ENCODE measurements at regions not wholly inside any gene's neighbourhood (a gene's known extent, or its start where the extent isn't known, plus 50 kb on each side); places are given as distances from the start of the nearest gene placed in this dataset.

DNA sequence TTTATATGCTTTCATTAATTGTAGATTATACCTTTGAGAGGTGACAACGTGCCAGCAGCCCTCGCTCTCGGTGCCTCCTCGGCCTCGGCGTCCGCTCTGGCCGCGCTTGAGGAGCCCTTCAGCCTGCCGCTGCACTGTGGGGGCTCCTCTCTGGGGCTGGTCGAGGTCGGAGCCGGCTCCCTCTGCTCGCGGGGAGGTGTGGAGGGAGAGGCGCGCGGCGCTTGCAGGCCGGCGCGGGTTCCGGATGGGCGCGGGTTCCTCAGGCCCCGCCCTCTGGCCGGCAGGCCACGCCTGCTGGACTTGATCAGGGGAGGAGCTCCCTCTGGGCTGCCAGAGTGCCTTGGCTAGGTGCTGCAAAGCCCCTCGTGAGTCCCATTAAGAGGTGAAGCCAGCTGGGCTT is 321.1 kb upstream of the PCDH18 start:
- Histone ChIP-seq H3K79me2 (ENCODE audit: control insufficient read depth, insufficient read depth, low read length) (no peaks in the 10 kb centered on the region), H3K36me3 (ENCODE audit: control insufficient read depth in 2 of 2, insufficient read depth in 2 of 2, low read length in 1 of 2) (no peaks in the 10 kb centered on the region), H3K4me1 (ENCODE audit: control insufficient read depth, insufficient read depth, low read length) (no peaks in the 10 kb centered on the region), H3K4me2 (ENCODE audit: control insufficient read depth, insufficient read depth) (no peak overlapping the region), H2AFZ (ENCODE audit: control insufficient read depth, low read depth, low read length) (no peak overlapping the region), H3K27me3 (replicated peaks in 1 of 2; ENCODE audit: control insufficient read depth in 2 of 2, insufficient read depth in 2 of 2, low read length in 1 of 2) (no peaks in the 10 kb centered on the region), H3K27ac (ENCODE audit: control insufficient read depth, insufficient read depth) (no peak overlapping the region), H4K20me1 (ENCODE audit: control insufficient read depth, insufficient read depth) (no peaks in the 10 kb centered on the region), H3K4me3 (no peak overlapping the region), H3K9me3 (replicated peaks; ENCODE audit: control insufficient read depth, insufficient read depth, low read length) (no peaks in the 10 kb centered on the region), H3K9ac (ENCODE audit: control insufficient read depth, insufficient read depth, low read length) (no peak overlapping the region)
- ChIA-PET POLR2A (no interaction called here), CTCF (interaction anchor here (0.7 to 4.7 kb wide), 3 partner anchors 10 to 24 kb away, joined by 3 to 24 read pairs (median 3); no protein-coding TSS in a partner anchor), SMC1A (ENCODE audit: uncharacterized antibody, unreplicated experiment) (interaction anchor here (0.6 to 1.8 kb wide), 3 partner anchors 10 to 271 kb away, joined by 3 to 8 read pairs (median 3); no protein-coding TSS in a partner anchor), RAD21 (ENCODE audit: unreplicated experiment) (interaction anchor here (1.2 kb wide), 1 partner anchor 33 kb away, joined by 3 read pairs; no protein-coding TSS in a partner anchor)
- intact Hi-C loops (cut with micrococcal nuclease; ENCODE audit: unreplicated experiment) (no loop called here), in situ Hi-C loops (cut with MboI) (no loop called here)
- BruUV-seq (replicated peaks): no TSS peak
- ATAC-seq: no peak
- no peak for DNase-seq (ENCODE audit: low read depth, low spot score)
- WGBS (ENCODE audit: insufficient coverage, insufficient replicate concordance, low lambda C conversion rate, missing lambda C conversion rate): 75% methylated on average over 29 of the region's 29 CpGs
- FAIRE-seq: no peak
- no peak for TF ChIP-seq MEF2A (IDR thresholded peaks at IDR 0.05; ENCODE audit: insufficient read depth, low read depth, low read length)
- TF ChIP-seq NR2F1 (conservative IDR thresholded peaks at IDR 0.05): no peak

DNA sequence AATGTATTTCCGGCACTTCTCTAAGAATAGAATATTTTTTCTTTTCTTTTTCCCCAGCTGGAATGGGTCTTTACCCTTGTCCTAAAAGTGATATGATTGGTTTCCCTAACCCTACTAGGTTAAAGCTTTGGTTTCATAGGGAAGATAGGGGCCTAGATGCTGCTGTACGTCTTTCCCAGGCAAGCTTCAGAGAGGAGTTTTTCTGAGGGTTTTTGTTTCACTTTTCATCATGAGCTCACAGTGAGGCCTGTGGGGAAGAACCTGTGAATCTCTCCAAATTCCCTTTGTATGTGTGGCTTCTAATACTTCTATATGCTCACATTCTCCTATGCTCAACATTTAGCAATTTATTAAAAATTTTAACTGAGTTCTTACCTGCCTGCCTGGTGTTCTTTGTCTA is 320.0 kb upstream of the PCDH18 start:
- no peak overlapping the region for H2AFZ ChIP-seq (ENCODE audit: control insufficient read depth, low read depth, low read length)
- ATAC-seq: no peak
- TF ChIP-seq, protein P1, sequence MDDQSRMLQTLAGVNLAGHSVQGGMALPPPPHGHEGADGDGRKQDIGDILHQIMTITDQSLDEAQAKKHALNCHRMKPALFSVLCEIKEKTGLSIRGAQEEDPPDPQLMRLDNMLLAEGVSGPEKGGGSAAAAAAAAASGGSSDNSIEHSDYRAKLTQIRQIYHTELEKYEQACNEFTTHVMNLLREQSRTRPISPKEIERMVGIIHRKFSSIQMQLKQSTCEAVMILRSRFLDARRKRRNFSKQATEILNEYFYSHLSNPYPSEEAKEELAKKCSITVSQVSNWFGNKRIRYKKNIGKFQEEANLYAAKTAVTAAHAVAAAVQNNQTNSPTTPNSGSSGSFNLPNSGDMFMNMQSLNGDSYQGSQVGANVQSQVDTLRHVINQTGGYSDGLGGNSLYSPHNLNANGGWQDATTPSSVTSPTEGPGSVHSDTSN (IDR thresholded peaks at IDR 0.05; ENCODE audit: insufficient replicate concordance, low read depth, low read length): no peak
- TF ChIP-seq CEBPB (IDR thresholded peaks at IDR 0.05; ENCODE audit: borderline replicate concordance in 1 of 2, low read depth in 2 of 2, low read length in 2 of 2) (no peak), NRF1 (conservative IDR thresholded peaks at IDR 0.05; ENCODE audit: low read depth, low read length) (no peak), MEF2B (IDR thresholded peaks at IDR 0.05; ENCODE audit: partially characterized antibody, poor library complexity, severe bottlenecking) (no peak), SREBF1 (IDR thresholded peaks at IDR 0.05; ENCODE audit: low read length) (no peak)
- TF ChIP-seq, protein P2, sequence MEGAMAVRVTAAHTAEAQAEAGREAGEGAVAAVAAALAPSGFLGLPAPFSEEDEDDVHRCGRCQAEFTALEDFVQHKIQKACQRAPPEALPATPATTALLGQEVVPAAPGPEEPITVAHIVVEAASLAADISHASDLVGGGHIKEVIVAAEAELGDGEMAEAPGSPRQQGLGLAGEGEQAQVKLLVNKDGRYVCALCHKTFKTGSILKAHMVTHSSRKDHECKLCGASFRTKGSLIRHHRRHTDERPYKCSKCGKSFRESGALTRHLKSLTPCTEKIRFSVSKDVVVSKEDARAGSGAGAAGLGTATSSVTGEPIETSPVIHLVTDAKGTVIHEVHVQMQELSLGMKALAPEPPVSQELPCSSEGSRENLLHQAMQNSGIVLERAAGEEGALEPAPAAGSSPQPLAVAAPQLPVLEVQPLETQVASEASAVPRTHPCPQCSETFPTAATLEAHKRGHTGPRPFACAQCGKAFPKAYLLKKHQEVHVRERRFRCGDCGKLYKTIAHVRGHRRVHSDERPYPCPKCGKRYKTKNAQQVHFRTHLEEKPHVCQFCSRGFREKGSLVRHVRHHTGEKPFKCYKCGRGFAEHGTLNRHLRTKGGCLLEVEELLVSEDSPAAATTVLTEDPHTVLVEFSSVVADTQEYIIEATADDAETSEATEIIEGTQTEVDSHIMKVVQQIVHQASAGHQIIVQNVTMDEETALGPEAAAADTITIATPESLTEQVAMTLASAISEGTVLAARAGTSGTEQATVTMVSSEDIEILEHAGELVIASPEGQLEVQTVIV (IDR thresholded peaks at IDR 0.05; ENCODE audit: borderline replicate concordance, partially characterized antibody): no peak
- TF ChIP-seq, protein P3, sequence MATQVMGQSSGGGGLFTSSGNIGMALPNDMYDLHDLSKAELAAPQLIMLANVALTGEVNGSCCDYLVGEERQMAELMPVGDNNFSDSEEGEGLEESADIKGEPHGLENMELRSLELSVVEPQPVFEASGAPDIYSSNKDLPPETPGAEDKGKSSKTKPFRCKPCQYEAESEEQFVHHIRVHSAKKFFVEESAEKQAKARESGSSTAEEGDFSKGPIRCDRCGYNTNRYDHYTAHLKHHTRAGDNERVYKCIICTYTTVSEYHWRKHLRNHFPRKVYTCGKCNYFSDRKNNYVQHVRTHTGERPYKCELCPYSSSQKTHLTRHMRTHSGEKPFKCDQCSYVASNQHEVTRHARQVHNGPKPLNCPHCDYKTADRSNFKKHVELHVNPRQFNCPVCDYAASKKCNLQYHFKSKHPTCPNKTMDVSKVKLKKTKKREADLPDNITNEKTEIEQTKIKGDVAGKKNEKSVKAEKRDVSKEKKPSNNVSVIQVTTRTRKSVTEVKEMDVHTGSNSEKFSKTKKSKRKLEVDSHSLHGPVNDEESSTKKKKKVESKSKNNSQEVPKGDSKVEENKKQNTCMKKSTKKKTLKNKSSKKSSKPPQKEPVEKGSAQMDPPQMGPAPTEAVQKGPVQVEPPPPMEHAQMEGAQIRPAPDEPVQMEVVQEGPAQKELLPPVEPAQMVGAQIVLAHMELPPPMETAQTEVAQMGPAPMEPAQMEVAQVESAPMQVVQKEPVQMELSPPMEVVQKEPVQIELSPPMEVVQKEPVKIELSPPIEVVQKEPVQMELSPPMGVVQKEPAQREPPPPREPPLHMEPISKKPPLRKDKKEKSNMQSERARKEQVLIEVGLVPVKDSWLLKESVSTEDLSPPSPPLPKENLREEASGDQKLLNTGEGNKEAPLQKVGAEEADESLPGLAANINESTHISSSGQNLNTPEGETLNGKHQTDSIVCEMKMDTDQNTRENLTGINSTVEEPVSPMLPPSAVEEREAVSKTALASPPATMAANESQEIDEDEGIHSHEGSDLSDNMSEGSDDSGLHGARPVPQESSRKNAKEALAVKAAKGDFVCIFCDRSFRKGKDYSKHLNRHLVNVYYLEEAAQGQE (IDR thresholded peaks at IDR 0.05; ENCODE audit: low read depth, low read length): no peak

More for the DNA sequence above, 320.0 kb upstream of the PCDH18 start:
- Histone ChIP-seq H4K20me1 (ENCODE audit: control insufficient read depth, insufficient read depth) (no peaks in the 10 kb centered on the region), H3K4me2 (ENCODE audit: control insufficient read depth, insufficient read depth) (no peak overlapping the region), H3K4me1 (ENCODE audit: control insufficient read depth, insufficient read depth, low read length) (no peaks in the 10 kb centered on the region), H3K79me2 (ENCODE audit: control insufficient read depth, insufficient read depth, low read length) (no peaks in the 10 kb centered on the region), H3K9ac (ENCODE audit: control insufficient read depth, insufficient read depth, low read length) (no peak overlapping the region), H3K27ac (ENCODE audit: control insufficient read depth, insufficient read depth) (no peak overlapping the region), H3K36me3 (ENCODE audit: control insufficient read depth in 2 of 2, insufficient read depth in 2 of 2, low read length in 1 of 2) (no peaks in the 10 kb centered on the region), H3K4me3 (no peak overlapping the region), H3K9me3 (replicated peaks; ENCODE audit: control insufficient read depth, insufficient read depth, low read length) (no peaks in the 10 kb centered on the region), H3K27me3 (replicated peaks in 1 of 2; ENCODE audit: control insufficient read depth in 2 of 2, insufficient read depth in 2 of 2, low read length in 1 of 2) (no peaks in the 10 kb centered on the region)
- no TSS peak for BruUV-seq (replicated peaks)
- ChIA-PET POLR2A (interaction anchor here (0.6 kb wide), 1 partner anchor 1230 kb away, joined by 3 read pairs; no protein-coding TSS in a partner anchor), RAD21 (ENCODE audit: unreplicated experiment) (interaction anchor here (1.2 kb wide), 1 partner anchor 32 kb away, joined by 3 read pairs; no protein-coding TSS in a partner anchor), SMC1A (ENCODE audit: uncharacterized antibody, unreplicated experiment) (interaction anchor here (1.1 kb wide), 1 partner anchor 12 kb away, joined by 4 read pairs; no protein-coding TSS in a partner anchor), CTCF (interaction anchor here (1.0 to 4.7 kb wide), 2 partner anchors 11 to 17 kb away, joined by 3 to 24 read pairs; no protein-coding TSS in a partner anchor)
- 47% methylated on average over 2 of the region's 2 CpGs for WGBS (ENCODE audit: insufficient coverage, insufficient replicate concordance, low lambda C conversion rate, missing lambda C conversion rate)
- intact Hi-C loops (cut with micrococcal nuclease; ENCODE audit: unreplicated experiment) (no loop called here), in situ Hi-C loops (cut with MboI) (no loop called here)
- DNase-seq (ENCODE audit: low read depth, low spot score) (no peak), FAIRE-seq (no peak)

Measured in GM12878 (cell line).